ENCODE measurements at regions not wholly inside any gene's neighbourhood (a gene's known extent, or its start where the extent isn't known, plus 50 kb on each side); places are given as distances from the start of the nearest gene placed in this dataset.

- H3K4me3 ChIP-seq: no peak overlapping the region
- DNase-seq (ENCODE audit: low spot score): no peak
- no peaks in the 10 kb centered on the region for H3K4me1 ChIP-seq (replicated peaks)
- H3K27me3 ChIP-seq (replicated peaks; ENCODE audit: insufficient read depth): no peaks in the 10 kb centered on the region
- no peaks in the 10 kb centered on the region for H3K36me3 ChIP-seq
- H3K9me3 ChIP-seq: no peaks in the 10 kb centered on the region
- 82% methylated on average over 1 of the region's 1 CpG for whole genome bisulfite sequencing
- TF ChIP-seq POLR2A (IDR thresholded peaks at IDR 0.05) (no peak), POLR2AphosphoS5 (IDR thresholded peaks at IDR 0.05) (no peak)
- TF ChIP-seq, protein P1, sequence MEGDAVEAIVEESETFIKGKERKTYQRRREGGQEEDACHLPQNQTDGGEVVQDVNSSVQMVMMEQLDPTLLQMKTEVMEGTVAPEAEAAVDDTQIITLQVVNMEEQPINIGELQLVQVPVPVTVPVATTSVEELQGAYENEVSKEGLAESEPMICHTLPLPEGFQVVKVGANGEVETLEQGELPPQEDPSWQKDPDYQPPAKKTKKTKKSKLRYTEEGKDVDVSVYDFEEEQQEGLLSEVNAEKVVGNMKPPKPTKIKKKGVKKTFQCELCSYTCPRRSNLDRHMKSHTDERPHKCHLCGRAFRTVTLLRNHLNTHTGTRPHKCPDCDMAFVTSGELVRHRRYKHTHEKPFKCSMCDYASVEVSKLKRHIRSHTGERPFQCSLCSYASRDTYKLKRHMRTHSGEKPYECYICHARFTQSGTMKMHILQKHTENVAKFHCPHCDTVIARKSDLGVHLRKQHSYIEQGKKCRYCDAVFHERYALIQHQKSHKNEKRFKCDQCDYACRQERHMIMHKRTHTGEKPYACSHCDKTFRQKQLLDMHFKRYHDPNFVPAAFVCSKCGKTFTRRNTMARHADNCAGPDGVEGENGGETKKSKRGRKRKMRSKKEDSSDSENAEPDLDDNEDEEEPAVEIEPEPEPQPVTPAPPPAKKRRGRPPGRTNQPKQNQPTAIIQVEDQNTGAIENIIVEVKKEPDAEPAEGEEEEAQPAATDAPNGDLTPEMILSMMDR (IDR thresholded peaks at IDR 0.05): no peak
- intact Hi-C loops (cut with DNase I): no loop called here
- H3K27ac ChIP-seq: no peak overlapping the region
These were observed 1672.9 kb upstream of the ACO1 start for GRCh38 chr9:30711591-30711990.

- Histone ChIP-seq H3K4me3 (no peak overlapping the region), H3K27ac (no peak overlapping the region), H3K36me3 (no peaks in the 10 kb centered on the region), H3K9me3 (no peaks in the 10 kb centered on the region), H3K27me3 (replicated peaks; ENCODE audit: insufficient read depth) (no peaks in the 10 kb centered on the region), H3K4me1 (replicated peaks) (no peaks in the 10 kb centered on the region)
- no peak for DNase-seq (ENCODE audit: low spot score)
- no peak for TF ChIP-seq POLR2AphosphoS5 (IDR thresholded peaks at IDR 0.05)
- TF ChIP-seq, protein P1 (IDR thresholded peaks at IDR 0.05): no peak
- no peak for TF ChIP-seq POLR2A (IDR thresholded peaks at IDR 0.05)
- intact Hi-C loops (cut with DNase I): no loop called here
These were observed 1671.2 kb upstream of the ACO1 start for GRCh38 chr9:30713243-30713642.

- no peak for DNase-seq (ENCODE audit: low spot score)
- no peaks in the 10 kb centered on the region for H3K36me3 ChIP-seq
- H3K27me3 ChIP-seq (replicated peaks; ENCODE audit: insufficient read depth): no peaks in the 10 kb centered on the region
- H3K4me3 ChIP-seq: no peak overlapping the region
- 60% methylated on average over 1 of the region's 1 CpG for WGBS
- H3K9me3 ChIP-seq: no peaks in the 10 kb centered on the region
- no peak overlapping the region for H3K27ac ChIP-seq
- TF ChIP-seq POLR2A (IDR thresholded peaks at IDR 0.05): no peak
- no peak for TF ChIP-seq POLR2AphosphoS5 (IDR thresholded peaks at IDR 0.05)
- TF ChIP-seq, protein P1 (IDR thresholded peaks at IDR 0.05): no peak
- intact Hi-C loops (cut with DNase I): no loop called here
- H3K4me1 ChIP-seq (replicated peaks): no peaks in the 10 kb centered on the region
These were observed 1670.1 kb upstream of the ACO1 start for GRCh38 chr9:30714389-30714788.

DNA sequence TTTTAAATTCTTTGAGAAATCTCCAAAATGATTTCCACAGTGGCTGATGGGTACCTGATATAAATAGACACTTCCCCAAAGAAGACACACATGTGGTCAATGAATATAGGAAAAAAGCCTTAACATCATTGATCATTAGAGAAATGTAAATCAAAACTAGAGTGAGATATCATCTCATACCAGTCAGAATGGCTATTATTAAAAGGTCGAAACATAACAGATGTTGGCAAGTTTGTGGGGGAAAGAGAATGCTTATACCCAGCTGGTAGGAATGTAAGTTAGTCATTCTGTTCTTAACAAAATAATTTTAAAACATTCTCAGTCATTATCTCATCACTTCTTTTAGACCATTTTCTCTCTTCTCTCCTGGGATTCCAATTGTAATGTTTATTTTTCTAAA is 1666.0 kb upstream of the ACO1 start:
- Histone ChIP-seq H3K4me1 (replicated peaks) (no peaks in the 10 kb centered on the region), H3K36me3 (no peaks in the 10 kb centered on the region), H3K27me3 (replicated peaks; ENCODE audit: insufficient read depth) (no peaks in the 10 kb centered on the region), H3K4me3 (no peak overlapping the region), H3K27ac (no peak overlapping the region), H3K9me3 (no peaks in the 10 kb centered on the region)
- no peak for DNase-seq (ENCODE audit: low spot score)
- 78% methylated on average over 1 of the region's 1 CpG for WGBS
- TF ChIP-seq, protein P1 (IDR thresholded peaks at IDR 0.05): no peak
- TF ChIP-seq POLR2AphosphoS5 (IDR thresholded peaks at IDR 0.05) (no peak), POLR2A (IDR thresholded peaks at IDR 0.05) (no peak)
- intact Hi-C loops (cut with DNase I): no loop called here

DNA sequence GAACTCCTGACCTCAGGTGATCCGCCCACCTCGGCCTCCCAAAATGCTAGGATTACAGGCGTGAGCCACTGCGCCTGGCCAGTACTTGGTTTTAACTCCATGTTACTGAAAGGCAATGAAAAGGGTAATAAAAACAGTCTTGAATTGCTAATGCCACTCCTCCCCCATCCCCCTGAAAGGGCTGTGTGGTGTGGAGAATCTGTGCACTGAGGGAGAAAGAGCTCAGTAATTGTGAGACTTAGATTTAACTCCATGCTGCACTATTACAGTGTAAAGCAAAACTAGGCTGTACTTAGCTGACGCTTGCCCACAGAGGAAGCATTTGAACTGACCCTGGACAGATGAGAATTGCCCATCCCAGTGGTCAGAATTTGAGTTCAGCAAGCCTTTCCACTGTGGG is 1662.4 kb upstream of the ACO1 start:
- no peaks in the 10 kb centered on the region for H3K4me1 ChIP-seq (replicated peaks)
- H3K27ac ChIP-seq: no peak overlapping the region
- TF ChIP-seq, protein P1 (IDR thresholded peaks at IDR 0.05): no peak
- TF ChIP-seq POLR2A (IDR thresholded peaks at IDR 0.05) (no peak), POLR2AphosphoS5 (IDR thresholded peaks at IDR 0.05) (no peak)
- no peaks in the 10 kb centered on the region for H3K27me3 ChIP-seq (replicated peaks; ENCODE audit: insufficient read depth)
- intact Hi-C loops (cut with DNase I): no loop called here
- H3K4me3 ChIP-seq: no peak overlapping the region
- WGBS: 46% methylated on average over 5 of the region's 5 CpGs
- no peaks in the 10 kb centered on the region for H3K36me3 ChIP-seq
- H3K9me3 ChIP-seq: no peaks in the 10 kb centered on the region
- DNase-seq (ENCODE audit: low spot score): no peak

All from prostate gland (tissue), 2 donors.